DMS 273 treated with DMSO at 0.1 percent for 48 hours (cell line): ENCODE measurements at regions not wholly inside any gene's neighbourhood (a gene's known extent, or its start where the extent isn't known, plus 50 kb on each side); places are given as distances from the start of the nearest gene placed in this dataset.
"Not testable (repeated sequence)": the region's sequence is repeated elsewhere in the genome, so short reads cannot be mapped to it uniquely, and the experiment has no call there.

Experiments used
- DNase-seq: peaks from one replicate; lab custom pipeline; 2025; lab: John Stamatoyannopoulos, UW

GRCh38 chr1:199044191-199044590 is 405.4 kb downstream of the PTPRC start:
- DNase-seq, result no peak

GRCh38 chr1:199046618-199047017 is 407.8 kb downstream of the PTPRC start:
- no peak for DNase-seq

- DNase-seq, result no peak
Observed at GRCh38 chr1:199054694-199055093, 415.9 kb downstream of the PTPRC start.

- DNase-seq, result no peak
Observed at GRCh38 chr1:199057322-199057721, 418.5 kb downstream of the PTPRC start.

GRCh38 chr1:199058281-199058680 is 419.4 kb downstream of the PTPRC start:
- no peak for DNase-seq

- DNase-seq, result no peak
Observed at GRCh38 chr1:199064971-199065370, 426.1 kb downstream of the PTPRC start.

- no peak for DNase-seq
Observed at GRCh38 chr1:199067483-199067882, 428.6 kb downstream of the PTPRC start.

- no peak for DNase-seq
Observed at GRCh38 chr1:199071080-199071479, 432.2 kb downstream of the PTPRC start.

GRCh38 chr1:199073166-199073565 is 434.3 kb downstream of the PTPRC start:
- no peak for DNase-seq

- no peak for DNase-seq
Observed at GRCh38 chr1:199075792-199076191, 437.0 kb downstream of the PTPRC start.

GRCh38 chr1:199079994-199080393 is 441.2 kb downstream of the PTPRC start:
- DNase-seq, result no peak

GRCh38 chr1:199081739-199082138 is 442.9 kb downstream of the PTPRC start:
- no peak for DNase-seq

GRCh38 chr1:199082778-199083389 is 444.0 kb downstream of the PTPRC start:
- DNase-seq, result no peak

GRCh38 chr1:199083680-199084079 is 444.8 kb downstream of the PTPRC start:
- DNase-seq, result no peak

- peak; percentile 4 for DNase-seq
Observed at GRCh38 chr1:199084293-199084692, 445.5 kb downstream of the PTPRC start.

- no peak for DNase-seq
Observed at GRCh38 chr1:199085903-199086302, 447.1 kb downstream of the PTPRC start.

- DNase-seq, result no peak
Observed at GRCh38 chr1:199087144-199087543, 448.3 kb downstream of the PTPRC start.

GRCh38 chr1:199089393-199090122 is 450.7 kb downstream of the PTPRC start:
- no peak for DNase-seq

GRCh38 chr1:199095628-199096027 is 456.8 kb downstream of the PTPRC start:
- DNase-seq, result not testable (repeated sequence)

GRCh38 chr1:199096591-199096990 is 457.8 kb downstream of the PTPRC start:
- no peak for DNase-seq

GRCh38 chr1:199098468-199098867 is 459.6 kb downstream of the PTPRC start:
- DNase-seq, result no peak

GRCh38 chr1:199101139-199101538 is 462.3 kb downstream of the PTPRC start:
- no peak for DNase-seq

- no peak for DNase-seq
Observed at GRCh38 chr1:199101635-199102034, 462.8 kb downstream of the PTPRC start.

- no peak for DNase-seq
Observed at GRCh38 chr1:199102239-199102638, 463.4 kb downstream of the PTPRC start.
